ENCODE measurements at regions not wholly inside any gene's neighbourhood (a gene's known extent, or its start where the extent isn't known, plus 50 kb on each side); places are given as distances from the start of the nearest gene placed in this dataset.

GRCh38 chr12:126286203-126286602, 1221.0 kb downstream of the AACS start:
- TF ChIP-seq, protein P1, sequence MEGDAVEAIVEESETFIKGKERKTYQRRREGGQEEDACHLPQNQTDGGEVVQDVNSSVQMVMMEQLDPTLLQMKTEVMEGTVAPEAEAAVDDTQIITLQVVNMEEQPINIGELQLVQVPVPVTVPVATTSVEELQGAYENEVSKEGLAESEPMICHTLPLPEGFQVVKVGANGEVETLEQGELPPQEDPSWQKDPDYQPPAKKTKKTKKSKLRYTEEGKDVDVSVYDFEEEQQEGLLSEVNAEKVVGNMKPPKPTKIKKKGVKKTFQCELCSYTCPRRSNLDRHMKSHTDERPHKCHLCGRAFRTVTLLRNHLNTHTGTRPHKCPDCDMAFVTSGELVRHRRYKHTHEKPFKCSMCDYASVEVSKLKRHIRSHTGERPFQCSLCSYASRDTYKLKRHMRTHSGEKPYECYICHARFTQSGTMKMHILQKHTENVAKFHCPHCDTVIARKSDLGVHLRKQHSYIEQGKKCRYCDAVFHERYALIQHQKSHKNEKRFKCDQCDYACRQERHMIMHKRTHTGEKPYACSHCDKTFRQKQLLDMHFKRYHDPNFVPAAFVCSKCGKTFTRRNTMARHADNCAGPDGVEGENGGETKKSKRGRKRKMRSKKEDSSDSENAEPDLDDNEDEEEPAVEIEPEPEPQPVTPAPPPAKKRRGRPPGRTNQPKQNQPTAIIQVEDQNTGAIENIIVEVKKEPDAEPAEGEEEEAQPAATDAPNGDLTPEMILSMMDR (conservative IDR thresholded peaks at IDR 0.05; ENCODE audit: low read length): no peak
- TF ChIP-seq EZH2phosphoT487 (IDR thresholded peaks at IDR 0.05; ENCODE audit: borderline replicate concordance, low read depth, low read length): no peak
